Skeletal muscle satellite cell (primary cell): ENCODE measurements at regions not wholly inside any gene's neighbourhood (a gene's known extent, or its start where the extent isn't known, plus 50 kb on each side); places are given as distances from the start of the nearest gene placed in this dataset.

Experiments used
- H3K27me3 ChIP-seq: 2 replicates; pipeline ENCODE4 v1.7.0; 2013; ENCODE audit warnings: low read length; ENCODE audit not compliant: control insufficient read depth, insufficient read depth
- H3K36me3 ChIP-seq: 2 replicates; pipeline ENCODE4 v1.7.0; 2013; ENCODE audit warnings: mild to moderate bottlenecking, control low read depth, low read length; ENCODE audit not compliant: insufficient read depth
- H3K4me1 ChIP-seq: 2 replicates; pipeline ENCODE4 v1.7.0; 2013; ENCODE audit warnings: low read length; ENCODE audit not compliant: control insufficient read depth, insufficient read depth
- H3K4me2 ChIP-seq: 2 replicates; pipeline ENCODE4 v1.7.0; 2013; ENCODE audit warnings: mild to moderate bottlenecking, low read length
- H3K4me3 ChIP-seq: 2 replicates; pipeline ENCODE4 v1.7.0; 2013; ENCODE audit warnings: low read length
- H3K9ac ChIP-seq: 2 replicates; pipeline ENCODE4 v1.7.0; 2013; ENCODE audit warnings: mild to moderate bottlenecking, low read depth, low read length, moderate library complexity
- H3K9me3 ChIP-seq: replicated peaks from 2 replicates; pipeline ENCODE4 v1.7.0; 2013; ENCODE audit warnings: mild to moderate bottlenecking, control low read depth, low read length

- no peak overlapping the region for H3K9ac ChIP-seq
- H3K4me3 ChIP-seq = no peak overlapping the region
- no peak overlapping the region for H3K4me2 ChIP-seq
- no peaks in the 10 kb centered on the region for H3K27me3 ChIP-seq
- no peaks in the 10 kb centered on the region for H3K36me3 ChIP-seq
- H3K9me3 ChIP-seq = no peaks in the 10 kb centered on the region
- no peaks in the 10 kb centered on the region for H3K4me1 ChIP-seq
These were observed 926.1 kb upstream of the SORCS1 start for GRCh38 chr10:108090476-108091215.

GRCh38 chr10:108086502-108086901 is 922.0 kb upstream of the SORCS1 start:
- Histone ChIP-seq H3K4me1 (no peaks in the 10 kb centered on the region), H3K9me3 (no peaks in the 10 kb centered on the region), H3K27me3 (no peaks in the 10 kb centered on the region), H3K36me3 (no peaks in the 10 kb centered on the region), H3K4me3 (no peak overlapping the region), H3K9ac (no peak overlapping the region), H3K4me2 (no peak overlapping the region)

- H3K9ac ChIP-seq = no peak overlapping the region
- H3K4me1 ChIP-seq = no peaks in the 10 kb centered on the region
- H3K27me3 ChIP-seq = no peaks in the 10 kb centered on the region
- H3K9me3 ChIP-seq = no peaks in the 10 kb centered on the region
- no peaks in the 10 kb centered on the region for H3K36me3 ChIP-seq
- no peak overlapping the region for H3K4me2 ChIP-seq
- no peak overlapping the region for H3K4me3 ChIP-seq
These were observed 918.1 kb upstream of the SORCS1 start for GRCh38 chr10:108082596-108082995.

- Histone ChIP-seq H3K9me3 (no peaks in the 10 kb centered on the region), H3K36me3 (no peaks in the 10 kb centered on the region), H3K27me3 (no peaks in the 10 kb centered on the region), H3K4me2 (no peak overlapping the region), H3K9ac (no peak overlapping the region), H3K4me1 (no peaks in the 10 kb centered on the region), H3K4me3 (no peak overlapping the region)
These were observed 913.8 kb upstream of the SORCS1 start for GRCh38 chr10:108078263-108078662.

GRCh38 chr10:108072466-108072865 is 908.0 kb upstream of the SORCS1 start:
- Histone ChIP-seq H3K9ac (no peak overlapping the region), H3K27me3 (no peaks in the 10 kb centered on the region), H3K4me3 (no peak overlapping the region), H3K36me3 (no peaks in the 10 kb centered on the region), H3K4me1 (no peaks in the 10 kb centered on the region), H3K9me3 (no peaks in the 10 kb centered on the region), H3K4me2 (no peak overlapping the region)

- no peak overlapping the region for H3K4me3 ChIP-seq
- H3K36me3 ChIP-seq = no peaks in the 10 kb centered on the region
- H3K4me2 ChIP-seq = no peak overlapping the region
- H3K9ac ChIP-seq = no peak overlapping the region
- H3K9me3 ChIP-seq = no peaks in the 10 kb centered on the region
- H3K27me3 ChIP-seq = no peaks in the 10 kb centered on the region
- no peaks in the 10 kb centered on the region for H3K4me1 ChIP-seq
These were observed 906.3 kb upstream of the SORCS1 start for GRCh38 chr10:108070789-108071188.

- Histone ChIP-seq H3K4me3 (no peak overlapping the region), H3K9ac (no peak overlapping the region), H3K9me3 (peaks cover 5% of the 10 kb centered on the region)
These were observed 904.6 kb upstream of the SORCS1 start for GRCh38 chr10:108069096-108069495.

GRCh38 chr10:108064746-108065260 is 900.3 kb upstream of the SORCS1 start:
- H3K36me3 ChIP-seq = no peaks in the 10 kb centered on the region

More at GRCh38 chr10:108069096-108069495, 904.6 kb upstream of the SORCS1 start:
- H3K27me3 ChIP-seq = no peaks in the 10 kb centered on the region
- no peaks in the 10 kb centered on the region for H3K36me3 ChIP-seq
- H3K4me1 ChIP-seq = no peaks in the 10 kb centered on the region
- no peak overlapping the region for H3K4me2 ChIP-seq

GRCh38 chr10:108060246-108060645 is 895.7 kb upstream of the SORCS1 start:
- Histone ChIP-seq H3K9me3 (no peaks in the 10 kb centered on the region), H3K4me2 (no peak overlapping the region), H3K27me3 (no peaks in the 10 kb centered on the region), H3K4me3 (no peak overlapping the region), H3K36me3 (no peaks in the 10 kb centered on the region), H3K4me1 (no peaks in the 10 kb centered on the region), H3K9ac (no peak overlapping the region)

More at GRCh38 chr10:108064746-108065260, 900.3 kb upstream of the SORCS1 start:
- no peaks in the 10 kb centered on the region for H3K4me1 ChIP-seq
- H3K9me3 ChIP-seq = peaks cover 5% of the 10 kb centered on the region
- no peak overlapping the region for H3K9ac ChIP-seq
- no peak overlapping the region for H3K4me3 ChIP-seq
- H3K4me2 ChIP-seq = no peak overlapping the region
- H3K27me3 ChIP-seq = no peaks in the 10 kb centered on the region

GRCh38 chr10:108055506-108055905 is 891.0 kb upstream of the SORCS1 start:
- H3K27me3 ChIP-seq = no peaks in the 10 kb centered on the region
- H3K36me3 ChIP-seq = no peaks in the 10 kb centered on the region
- no peak overlapping the region for H3K4me3 ChIP-seq
- no peaks in the 10 kb centered on the region for H3K4me1 ChIP-seq
- H3K9ac ChIP-seq = no peak overlapping the region
- no peaks in the 10 kb centered on the region for H3K9me3 ChIP-seq
- no peak overlapping the region for H3K4me2 ChIP-seq

GRCh38 chr10:108052981-108053380 is 888.5 kb upstream of the SORCS1 start:
- Histone ChIP-seq H3K4me1 (no peaks in the 10 kb centered on the region), H3K4me3 (no peak overlapping the region), H3K36me3 (no peaks in the 10 kb centered on the region), H3K9ac (no peak overlapping the region), H3K9me3 (peaks cover 4% of the 10 kb centered on the region), H3K4me2 (no peak overlapping the region), H3K27me3 (no peaks in the 10 kb centered on the region)

- H3K4me1 ChIP-seq = no peaks in the 10 kb centered on the region
- no peak overlapping the region for H3K9ac ChIP-seq
- H3K4me2 ChIP-seq = no peak overlapping the region
- peaks cover 4% of the 10 kb centered on the region for H3K9me3 ChIP-seq
- H3K36me3 ChIP-seq = no peaks in the 10 kb centered on the region
- no peak overlapping the region for H3K4me3 ChIP-seq
- H3K27me3 ChIP-seq = no peaks in the 10 kb centered on the region
These were observed 886.7 kb upstream of the SORCS1 start for GRCh38 chr10:108051218-108051617.
